Mesendoderm (in vitro differentiated cells): ENCODE measurements at regions not wholly inside any gene's neighbourhood (a gene's known extent, or its start where the extent isn't known, plus 50 kb on each side); places are given as distances from the start of the nearest gene placed in this dataset.

Experiments used
- DNase-seq: peaks from one replicate; pipeline ENCODE4 v3.0.0; 2013
- H2AK5ac ChIP-seq: 2 replicates; pipeline ENCODE4 v1.6.1; 2013; ENCODE audit warnings: low read length, inconsistent platforms
- H2BK120ac ChIP-seq: 2 replicates; pipeline ENCODE4 v1.6.1; 2013; ENCODE audit warnings: low read depth, mild to moderate bottlenecking, low read length, moderate library complexity, mixed read lengths
- H2BK15ac ChIP-seq: replicated peaks from 2 replicates; pipeline ENCODE4 v1.6.1; 2013; ENCODE audit warnings: low read depth, mild to moderate bottlenecking, moderate library complexity
- H2BK5ac ChIP-seq: 2 replicates; pipeline ENCODE4 v1.6.1; 2013; ENCODE audit warnings: low read length, inconsistent platforms
- H3K18ac ChIP-seq: 2 replicates; pipeline ENCODE4 v1.6.1; 2013; ENCODE audit warnings: mild to moderate bottlenecking, low read length, mixed read lengths
- H3K23ac ChIP-seq: one replicate; pipeline ENCODE4 v1.6.1; 2013; ENCODE audit warnings: low read length
- H3K27ac ChIP-seq: 2 replicates; pipeline ENCODE4 v1.5.1; 2013; ENCODE audit warnings: low read depth, mild to moderate bottlenecking, inconsistent platforms, low read length, moderate library complexity
- H3K27me3 ChIP-seq: 2 replicates; pipeline ENCODE4 v1.6.1; 2013; ENCODE audit warnings: low read length, control low read depth, mild to moderate bottlenecking, inconsistent platforms; ENCODE audit not compliant: insufficient read depth, poor library complexity
- H3K36me3 ChIP-seq: 2 replicates; pipeline ENCODE4 v1.6.1; 2013; ENCODE audit warnings: low read length, inconsistent platforms; ENCODE audit not compliant: control insufficient read depth, insufficient read depth
- H3K4ac ChIP-seq: one replicate; pipeline ENCODE4 v1.6.1; 2013; ENCODE audit warnings: low read depth, mild to moderate bottlenecking, low read length, moderate library complexity
- H3K4me1 ChIP-seq: 2 replicates; pipeline ENCODE4 v1.6.1; 2013; ENCODE audit warnings: low read depth, low read length, inconsistent platforms; ENCODE audit not compliant: control insufficient read depth
- H3K4me2 ChIP-seq: 2 replicates; pipeline ENCODE4 v1.6.1; 2013; ENCODE audit warnings: low read length
- H3K4me3 ChIP-seq: 2 replicates; pipeline ENCODE4 v1.5.1; 2013; ENCODE audit warnings: mild to moderate bottlenecking, low read length
- H3K56ac ChIP-seq: one replicate; pipeline ENCODE4 v1.6.1; 2013; ENCODE audit warnings: low read length
- H3K79me1 ChIP-seq: 2 replicates; pipeline ENCODE4 v1.6.1; 2013; ENCODE audit warnings: low read length, inconsistent platforms
- H3K79me2 ChIP-seq: 2 replicates; pipeline ENCODE4 v1.6.1; 2013; ENCODE audit warnings: mild to moderate bottlenecking, low read length; ENCODE audit not compliant: control insufficient read depth, insufficient read depth
- H3K9ac ChIP-seq: 2 replicates; pipeline ENCODE4 v1.6.1; 2013; ENCODE audit warnings: low read length, inconsistent platforms
- H4K5ac ChIP-seq: one replicate; pipeline ENCODE4 v1.6.1; 2013; ENCODE audit warnings: low read length
- H4K8ac ChIP-seq: one replicate; pipeline ENCODE4 v1.6.1; 2013; ENCODE audit warnings: low read depth, mild to moderate bottlenecking, control low read depth, low read length, moderate library complexity
- WGBS: extraction: QIAGEN DNeasy Blood & Tissue Kit; methylation state at CpG from one replicate; pipeline ENCODE4 v1.1.7; 2013; ENCODE audit warnings: low lambda C conversion rate, missing lambda C conversion rate; ENCODE audit not compliant: insufficient coverage; ENCODE audit errors: extremely low coverage; 5-methylcytosine and 5-hydroxymethylcytosine counted together

- H3K4me2 ChIP-seq: no peak overlapping the region
- no peak overlapping the region for H3K27ac ChIP-seq
- no peak overlapping the region for H3K4ac ChIP-seq
- no peak overlapping the region for H3K9ac ChIP-seq
- H3K79me1 ChIP-seq: no peaks in the 10 kb centered on the region
- no peak overlapping the region for H4K8ac ChIP-seq
- H4K5ac ChIP-seq: no peak overlapping the region
- no peak overlapping the region for H2BK5ac ChIP-seq
- H3K23ac ChIP-seq: no peak overlapping the region
- no peaks in the 10 kb centered on the region for H3K79me2 ChIP-seq
- no peak overlapping the region for H2BK120ac ChIP-seq
- no peaks in the 10 kb centered on the region for H3K36me3 ChIP-seq
- H3K27me3 ChIP-seq: no peaks in the 10 kb centered on the region
- DNase-seq: no peak
- H3K18ac ChIP-seq: no peak overlapping the region
- no peak overlapping the region for H2AK5ac ChIP-seq
- no peak overlapping the region for H3K56ac ChIP-seq
- H3K4me3 ChIP-seq: no peak overlapping the region
- H2BK15ac ChIP-seq: no peak overlapping the region
- no peaks in the 10 kb centered on the region for H3K4me1 ChIP-seq
These were observed 379.5 kb upstream of the JAG1 start for GRCh38 chr20:11053310-11053709.

GRCh38 chr20:11054266-11054993, 380.6 kb upstream of the JAG1 start:
- no peak overlapping the region for H3K23ac ChIP-seq
- no peak overlapping the region for H2BK5ac ChIP-seq
- WGBS: no CpG with 5 or more reads among the region's 8 CpGs
- peak; percentile 19 for DNase-seq
- no peak overlapping the region for H4K8ac ChIP-seq
- no peak overlapping the region for H3K4me3 ChIP-seq
- H2AK5ac ChIP-seq: no peak overlapping the region
- no peak overlapping the region for H2BK15ac ChIP-seq
- no peaks in the 10 kb centered on the region for H3K79me2 ChIP-seq
- no peak overlapping the region for H2BK120ac ChIP-seq
- H3K27ac ChIP-seq: no peak overlapping the region
- H3K27me3 ChIP-seq: no peaks in the 10 kb centered on the region
- no peak overlapping the region for H3K4ac ChIP-seq
- H3K56ac ChIP-seq: no peak overlapping the region
- H3K79me1 ChIP-seq: no peaks in the 10 kb centered on the region
- H3K9ac ChIP-seq: no peak overlapping the region
- H3K18ac ChIP-seq: no peak overlapping the region
- H3K4me2 ChIP-seq: no peak overlapping the region
- H3K4me1 ChIP-seq: no peaks in the 10 kb centered on the region
- no peak overlapping the region for H4K5ac ChIP-seq
- no peaks in the 10 kb centered on the region for H3K36me3 ChIP-seq

DNA sequence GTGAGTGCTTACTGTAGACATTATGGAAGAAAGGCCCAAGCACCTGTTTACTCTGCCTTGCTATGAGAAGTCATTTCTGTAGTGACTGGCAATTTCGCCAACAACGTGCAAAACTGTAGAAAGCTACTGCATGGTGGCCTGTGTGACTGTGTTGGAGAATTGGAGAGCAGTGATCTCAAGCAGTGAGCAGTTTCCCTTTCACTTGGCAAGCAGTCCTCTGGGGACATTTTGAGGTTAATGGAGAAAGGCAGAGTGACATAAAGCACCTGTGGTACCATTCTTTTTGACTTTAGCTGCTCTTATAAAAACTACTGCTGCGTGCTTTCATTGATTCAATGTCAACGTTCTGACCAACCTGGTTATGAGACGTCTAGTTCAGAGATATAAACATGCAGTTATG, 382.6 kb upstream of the JAG1 start:
- Histone ChIP-seq H3K27me3 (no peaks in the 10 kb centered on the region), H3K4me1 (no peaks in the 10 kb centered on the region), H3K4me3 (no peak overlapping the region), H3K36me3 (no peaks in the 10 kb centered on the region), H4K8ac (no peak overlapping the region), H3K4ac (no peak overlapping the region), H2BK5ac (no peak overlapping the region), H3K79me2 (no peaks in the 10 kb centered on the region), H3K4me2 (no peak overlapping the region), H3K18ac (no peak overlapping the region), H2BK15ac (no peak overlapping the region), H2AK5ac (no peak overlapping the region), H3K9ac (no peak overlapping the region), H2BK120ac (no peak overlapping the region), H3K56ac (no peak overlapping the region), H3K27ac (no peak overlapping the region), H4K5ac (no peak overlapping the region), H3K23ac (no peak overlapping the region), H3K79me1 (no peaks in the 10 kb centered on the region)
- WGBS: no CpG with 5 or more reads among the region's 5 CpGs
- DNase-seq: no peak

- no peak overlapping the region for H2BK120ac ChIP-seq
- no peak overlapping the region for H3K4me3 ChIP-seq
- H3K36me3 ChIP-seq: no peaks in the 10 kb centered on the region
- no peaks in the 10 kb centered on the region for H3K79me2 ChIP-seq
- H3K18ac ChIP-seq: no peak overlapping the region
- no peaks in the 10 kb centered on the region for H3K4me1 ChIP-seq
- H3K9ac ChIP-seq: no peak overlapping the region
- no peak overlapping the region for H2BK15ac ChIP-seq
- no peak overlapping the region for H2AK5ac ChIP-seq
- H3K27me3 ChIP-seq: no peaks in the 10 kb centered on the region
- H3K79me1 ChIP-seq: no peaks in the 10 kb centered on the region
- DNase-seq: no peak
- H3K23ac ChIP-seq: no peak overlapping the region
- H3K4ac ChIP-seq: no peak overlapping the region
- no peak overlapping the region for H3K27ac ChIP-seq
- no peak overlapping the region for H3K4me2 ChIP-seq
- H4K8ac ChIP-seq: no peak overlapping the region
- H3K56ac ChIP-seq: no peak overlapping the region
- no peak overlapping the region for H2BK5ac ChIP-seq
- WGBS: no CpG with 5 or more reads among the region's 1 CpG
- H4K5ac ChIP-seq: no peak overlapping the region
These were observed 383.8 kb upstream of the JAG1 start for GRCh38 chr20:11057624-11058023.

DNA sequence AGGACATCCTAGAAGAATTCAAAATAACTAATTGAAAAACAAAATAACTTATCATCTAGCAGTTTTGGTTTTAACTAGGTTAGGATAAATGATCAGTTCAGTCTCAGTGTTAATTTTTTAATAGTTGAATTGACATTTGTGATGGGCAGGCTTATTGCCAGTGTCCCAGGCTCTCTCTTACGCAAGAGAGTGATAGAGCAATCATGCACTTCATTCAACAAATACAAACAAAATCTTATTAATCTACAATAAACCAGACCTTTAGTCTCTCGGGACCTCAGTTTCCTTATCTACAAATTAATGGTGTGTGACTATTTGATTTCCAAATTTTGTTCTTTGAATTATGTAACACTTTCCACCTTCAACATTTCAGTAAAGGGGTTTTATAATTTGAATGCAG, 385.9 kb upstream of the JAG1 start:
- Histone ChIP-seq H3K4ac (no peak overlapping the region), H2BK120ac (no peak overlapping the region), H3K4me3 (no peak overlapping the region), H4K5ac (no peak overlapping the region), H3K9ac (no peak overlapping the region), H3K27me3 (no peaks in the 10 kb centered on the region), H2BK15ac (no peak overlapping the region), H3K4me2 (no peak overlapping the region), H3K36me3 (no peaks in the 10 kb centered on the region), H3K79me1 (no peaks in the 10 kb centered on the region), H2BK5ac (no peak overlapping the region), H3K56ac (no peak overlapping the region), H3K4me1 (no peaks in the 10 kb centered on the region), H4K8ac (no peak overlapping the region), H3K79me2 (no peaks in the 10 kb centered on the region), H3K23ac (no peak overlapping the region), H2AK5ac (no peak overlapping the region), H3K27ac (no peak overlapping the region), H3K18ac (no peak overlapping the region)
- DNase-seq: no peak
- WGBS: 100% methylated on average over 1 of the region's 2 CpGs
